ENCODE measurements at regions not wholly inside any gene's neighbourhood (a gene's known extent, or its start where the extent isn't known, plus 50 kb on each side); places are given as distances from the start of the nearest gene placed in this dataset.

- no peak for TF ChIP-seq POLR2A (IDR thresholded peaks at IDR 0.05)
- TF ChIP-seq, protein P1, sequence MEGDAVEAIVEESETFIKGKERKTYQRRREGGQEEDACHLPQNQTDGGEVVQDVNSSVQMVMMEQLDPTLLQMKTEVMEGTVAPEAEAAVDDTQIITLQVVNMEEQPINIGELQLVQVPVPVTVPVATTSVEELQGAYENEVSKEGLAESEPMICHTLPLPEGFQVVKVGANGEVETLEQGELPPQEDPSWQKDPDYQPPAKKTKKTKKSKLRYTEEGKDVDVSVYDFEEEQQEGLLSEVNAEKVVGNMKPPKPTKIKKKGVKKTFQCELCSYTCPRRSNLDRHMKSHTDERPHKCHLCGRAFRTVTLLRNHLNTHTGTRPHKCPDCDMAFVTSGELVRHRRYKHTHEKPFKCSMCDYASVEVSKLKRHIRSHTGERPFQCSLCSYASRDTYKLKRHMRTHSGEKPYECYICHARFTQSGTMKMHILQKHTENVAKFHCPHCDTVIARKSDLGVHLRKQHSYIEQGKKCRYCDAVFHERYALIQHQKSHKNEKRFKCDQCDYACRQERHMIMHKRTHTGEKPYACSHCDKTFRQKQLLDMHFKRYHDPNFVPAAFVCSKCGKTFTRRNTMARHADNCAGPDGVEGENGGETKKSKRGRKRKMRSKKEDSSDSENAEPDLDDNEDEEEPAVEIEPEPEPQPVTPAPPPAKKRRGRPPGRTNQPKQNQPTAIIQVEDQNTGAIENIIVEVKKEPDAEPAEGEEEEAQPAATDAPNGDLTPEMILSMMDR (IDR thresholded peaks at IDR 0.05): no peak
Observed at GRCh38 chr14:52153939-52154338, 85.1 kb upstream of the NID2 start.

All from Peyer's patch (tissue), 4 donors.